OCI-LY3 (cell line): ENCODE measurements at regions not wholly inside any gene's neighbourhood (a gene's known extent, or its start where the extent isn't known, plus 50 kb on each side); places are given as distances from the start of the nearest gene placed in this dataset.

Experiments
- EZH2phosphoT487 ChIP-seq: fragments of 200-600 bp; shearing (Covaris generic); IDR thresholded peaks from 2 replicates; pipeline ENCODE4 v1.6.1; 2018; ENCODE audit warnings: antibody characterized with exemption, mixed run types, low read depth
- TF ChIP-seq, protein P1 (sequence below): fragments of 200-600, 300-600 bp; sonication (generic); IDR thresholded peaks from 2 replicates; pipeline ENCODE4 v1.5.1; 2014; ENCODE audit warnings: antibody characterized with exemption, low read length, low read depth

DNA sequence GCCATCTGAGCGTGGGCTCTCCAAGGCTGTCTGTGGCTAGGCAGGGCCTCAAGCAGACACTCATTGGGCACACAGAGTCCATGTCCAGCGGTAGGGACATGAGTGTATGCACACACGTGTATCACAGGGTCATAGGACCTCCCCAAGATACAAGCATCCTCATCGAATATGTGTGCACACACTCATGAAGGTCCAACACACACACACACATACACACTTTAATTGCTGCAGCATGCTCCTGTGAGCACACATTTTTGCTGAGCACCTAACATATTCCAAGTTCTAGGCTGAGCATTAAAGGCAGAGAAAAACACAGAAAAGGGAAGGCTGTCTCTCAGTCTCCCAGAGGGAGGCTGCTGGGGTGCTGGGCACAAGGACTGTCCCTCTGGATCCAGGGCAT is 59.3 kb upstream of the TBX3 start:
- TF ChIP-seq, protein P1, sequence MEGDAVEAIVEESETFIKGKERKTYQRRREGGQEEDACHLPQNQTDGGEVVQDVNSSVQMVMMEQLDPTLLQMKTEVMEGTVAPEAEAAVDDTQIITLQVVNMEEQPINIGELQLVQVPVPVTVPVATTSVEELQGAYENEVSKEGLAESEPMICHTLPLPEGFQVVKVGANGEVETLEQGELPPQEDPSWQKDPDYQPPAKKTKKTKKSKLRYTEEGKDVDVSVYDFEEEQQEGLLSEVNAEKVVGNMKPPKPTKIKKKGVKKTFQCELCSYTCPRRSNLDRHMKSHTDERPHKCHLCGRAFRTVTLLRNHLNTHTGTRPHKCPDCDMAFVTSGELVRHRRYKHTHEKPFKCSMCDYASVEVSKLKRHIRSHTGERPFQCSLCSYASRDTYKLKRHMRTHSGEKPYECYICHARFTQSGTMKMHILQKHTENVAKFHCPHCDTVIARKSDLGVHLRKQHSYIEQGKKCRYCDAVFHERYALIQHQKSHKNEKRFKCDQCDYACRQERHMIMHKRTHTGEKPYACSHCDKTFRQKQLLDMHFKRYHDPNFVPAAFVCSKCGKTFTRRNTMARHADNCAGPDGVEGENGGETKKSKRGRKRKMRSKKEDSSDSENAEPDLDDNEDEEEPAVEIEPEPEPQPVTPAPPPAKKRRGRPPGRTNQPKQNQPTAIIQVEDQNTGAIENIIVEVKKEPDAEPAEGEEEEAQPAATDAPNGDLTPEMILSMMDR, result no peak
- no peak for TF ChIP-seq EZH2phosphoT487
